Transverse colon (tissue), 4 donors: ENCODE measurements at regions not wholly inside any gene's neighbourhood (a gene's known extent, or its start where the extent isn't known, plus 50 kb on each side); places are given as distances from the start of the nearest gene placed in this dataset.

ENCODE experiments used
- DNase-seq: peaks from one replicate; pipeline ENCODE4 v3.0.0-alpha.2; 2019
- H3K27ac ChIP-seq, 4 donors: fragments of 200-600 bp; sonication (generic); 2 replicates each; pipeline ENCODE4 v1.5.1; 2016 to 2018; ENCODE audit warnings: inconsistent platforms in 4 of 4
- H3K27me3 ChIP-seq: fragments of 200-600 bp; sonication (generic); 2 replicates; pipeline ENCODE4 v1.5.1; 2017; ENCODE audit warnings: inconsistent platforms
- H3K36me3 ChIP-seq, 4 donors: fragments of 200-600 bp; sonication (generic); 2 replicates each; pipeline ENCODE4 v1.5.1; 2017 to 2019; ENCODE audit warnings: inconsistent platforms in 4 of 4
- H3K4me1 ChIP-seq, 4 donors: fragments of 200-600 bp; sonication (generic); 2 replicates each; pipeline ENCODE4 v1.5.1; 2017 to 2020; ENCODE audit warnings: inconsistent platforms in 4 of 4
- H3K4me3 ChIP-seq, 4 donors: fragments of 200-600 bp; sonication (generic); 1 replicate in 1 of 4; 2 replicates in 3 of 4; pipeline versions ENCODE4 v1.5.1 to v1.6.1; 2017 to 2019; ENCODE audit warnings: inconsistent platforms in 4 of 4
- H3K9me3 ChIP-seq, 2 donors: fragments of 200-600 bp; sonication (generic); 2 replicates each; pipeline ENCODE4 v1.5.1; 2017 to 2019; ENCODE audit warnings: inconsistent platforms in 2 of 2
- CTCF ChIP-seq, 5 experiments: fragments of 200-600 bp in 3 of 5; fragments of 450-650 bp in 2 of 5; sonication (generic) in 3 of 5; IDR thresholded peaks; 1 replicate in 2 of 5; 2 replicates in 3 of 5; pipeline ENCODE4 v1.5.1; 2016 to 2017; ENCODE audit warnings: antibody characterized with exemption in 5 of 5, inconsistent platforms in 3 of 5, mild to moderate bottlenecking in 2 of 5, moderate library complexity in 1 of 5
- EP300 ChIP-seq: sonication (generic); formaldehyde crosslinking; IDR thresholded peaks from one replicate; pipeline ENCODE4 v1.6.1; 2017; ENCODE audit warnings: antibody characterized with exemption, low read depth
- POLR2A ChIP-seq: fragments of 450-650 bp; IDR thresholded peaks from one replicate; pipeline ENCODE4 v1.6.1; 2016; ENCODE audit warnings: antibody characterized with exemption, mild to moderate bottlenecking, moderate library complexity
- POLR2AphosphoS5 ChIP-seq, 3 donors: sonication (generic); formaldehyde crosslinking; IDR thresholded peaks; one replicate each; pipeline ENCODE4 v1.6.1; 2016; ENCODE audit warnings: antibody characterized with exemption in 3 of 3
- WGBS, 2 donors: methylation state at CpG; one replicate each; pipeline ENCODE4 v1.1.5; 2018; ENCODE audit warnings: low coverage in 1 of 2; 5-methylcytosine and 5-hydroxymethylcytosine counted together
- in situ Hi-C, 4 donors: fragments of 200-750 bp; cut with MboI; loops; one replicate each; pipeline versions ENCODE4 v1.15.0 to v1.15.1; 2017; ENCODE audit warnings: low sequenced_read_pairs in 3 of 4, low pct_ligation_motif_present in 1 of 4, low pct_unique_long_range_greater_than_20kb in 1 of 4
- intact Hi-C: fragments of 100-400 bp; cut with DNase I; formaldehyde crosslinking; loops from one replicate; pipeline ENCODE4 v1.15.1; 2023; ENCODE audit warnings: low total_unique reads

DNA sequence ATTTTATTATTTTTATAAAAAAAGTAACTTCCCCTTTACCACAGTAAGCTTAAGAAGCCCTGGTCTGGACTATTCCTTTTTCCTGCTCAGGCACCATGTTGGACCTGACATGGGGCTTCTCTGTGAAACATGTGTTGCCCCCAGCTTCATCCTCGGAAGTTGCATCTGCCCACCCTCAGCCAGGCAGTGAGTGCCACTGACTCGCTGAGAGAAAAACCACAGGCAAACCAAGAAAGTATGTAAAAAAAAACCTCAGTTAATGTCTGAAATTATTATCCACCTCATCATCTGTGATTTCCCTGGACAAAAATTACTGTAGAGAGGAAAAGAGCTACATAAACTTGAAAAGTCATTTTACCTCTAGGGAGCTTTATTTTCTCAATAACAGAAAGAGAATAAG, 109.9 kb upstream of the MCHR2 start:
- Histone ChIP-seq H3K27me3 (peaks cover 7% of the 10 kb centered on the region), H3K9me3 (no peaks in the 10 kb centered on the region), H3K4me1 (no peaks in the 10 kb centered on the region), H3K27ac (no peak overlapping the region), H3K36me3 (no peaks in the 10 kb centered on the region), H3K4me3 (no peak overlapping the region)
- TF ChIP-seq EP300: no peak
- no peak for TF ChIP-seq POLR2AphosphoS5 (IDR thresholded peaks at IDR 0.05)
- TF ChIP-seq POLR2A: no peak
- TF ChIP-seq CTCF (IDR thresholded peaks at IDR 0.05): no peak
- intact Hi-C loops: no loop called here
- DNase-seq: no peak
- in situ Hi-C loops: loop anchor here in 2 of 4 donors (25.0 kb wide), 1 partner anchor 558 kb away; no protein-coding TSS in a partner anchor
- 70% methylated on average over 2 of the region's 2 CpGs; no CpG with 5 or more reads in 1 of the 2 donors for WGBS, 2 donors

DNA sequence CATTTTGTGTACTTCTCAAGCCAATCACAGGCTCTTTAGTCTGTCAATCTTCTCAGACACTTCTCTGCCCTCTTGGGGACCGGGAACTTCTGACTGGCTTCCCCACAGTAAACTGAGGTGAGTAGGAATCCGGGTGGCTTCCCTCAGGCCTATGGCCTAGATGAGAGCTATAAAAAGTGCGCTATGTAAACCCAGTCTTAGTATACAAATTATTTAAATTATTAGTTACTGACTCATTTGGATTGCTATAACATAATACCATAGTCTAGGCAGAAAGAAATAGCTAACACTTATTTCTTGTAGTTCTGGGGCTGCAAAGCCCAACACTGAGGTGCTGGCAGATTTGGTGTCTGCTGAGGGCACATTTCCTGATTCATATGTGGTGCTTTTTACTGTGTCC, 109.2 kb upstream of the MCHR2 start:
- intact Hi-C loops (no loop called here), in situ Hi-C loops (loop anchor here in 2 of 4 donors (25.0 kb wide), 1 partner anchor 559 kb away; no protein-coding TSS in a partner anchor)
- no peak for DNase-seq
- H3K4me1 ChIP-seq: no peaks in the 10 kb centered on the region
- no peak overlapping the region for H3K27ac ChIP-seq
- no peaks in the 10 kb centered on the region for H3K9me3 ChIP-seq
- WGBS, 2 donors: 75 to 90% methylated on average over 2 to 3 of the region's 3 CpGs
- H3K4me3 ChIP-seq: no peak overlapping the region
- TF ChIP-seq POLR2AphosphoS5 (IDR thresholded peaks at IDR 0.05) (no peak), POLR2A (no peak), CTCF (IDR thresholded peaks at IDR 0.05) (no peak), EP300 (no peak)
- no peaks in the 10 kb centered on the region for H3K36me3 ChIP-seq
- peaks cover 7% of the 10 kb centered on the region for H3K27me3 ChIP-seq

DNA sequence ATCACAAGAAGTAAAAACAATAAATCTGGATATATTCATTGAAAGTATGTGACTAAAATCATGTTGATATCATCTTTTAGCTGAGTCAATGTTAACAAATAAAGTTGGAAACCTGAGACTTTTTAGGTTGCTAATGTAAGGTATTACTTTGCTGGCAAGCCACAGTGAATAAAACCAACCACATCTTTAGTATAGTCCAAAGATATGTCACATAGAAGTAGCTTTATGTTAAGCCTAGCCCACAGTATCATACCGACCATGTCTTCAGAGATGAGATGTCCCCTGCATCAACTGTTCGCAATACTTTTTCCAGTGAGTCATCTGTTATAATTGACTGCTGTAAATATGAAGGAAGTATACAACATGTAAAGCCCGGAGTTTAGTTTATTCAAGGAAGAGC, 107.6 kb upstream of the MCHR2 start:
- H3K27me3 ChIP-seq: peaks cover 7% of the 10 kb centered on the region
- no peaks in the 10 kb centered on the region for H3K4me1 ChIP-seq
- in situ Hi-C loops (loop anchor here in 2 of 4 donors (25.0 kb wide), 1 partner anchor 561 kb away; no protein-coding TSS in a partner anchor), intact Hi-C loops (no loop called here)
- H3K4me3 ChIP-seq: no peak overlapping the region
- no peak for DNase-seq
- H3K9me3 ChIP-seq: no peaks in the 10 kb centered on the region
- H3K36me3 ChIP-seq: no peaks in the 10 kb centered on the region
- TF ChIP-seq CTCF (IDR thresholded peaks at IDR 0.05) (no peak), POLR2AphosphoS5 (IDR thresholded peaks at IDR 0.05) (no peak), EP300 (no peak), POLR2A (no peak)
- 48 to 59% methylated on average over 3 of the region's 3 CpGs for WGBS, 2 donors
- H3K27ac ChIP-seq: no peak overlapping the region

DNA sequence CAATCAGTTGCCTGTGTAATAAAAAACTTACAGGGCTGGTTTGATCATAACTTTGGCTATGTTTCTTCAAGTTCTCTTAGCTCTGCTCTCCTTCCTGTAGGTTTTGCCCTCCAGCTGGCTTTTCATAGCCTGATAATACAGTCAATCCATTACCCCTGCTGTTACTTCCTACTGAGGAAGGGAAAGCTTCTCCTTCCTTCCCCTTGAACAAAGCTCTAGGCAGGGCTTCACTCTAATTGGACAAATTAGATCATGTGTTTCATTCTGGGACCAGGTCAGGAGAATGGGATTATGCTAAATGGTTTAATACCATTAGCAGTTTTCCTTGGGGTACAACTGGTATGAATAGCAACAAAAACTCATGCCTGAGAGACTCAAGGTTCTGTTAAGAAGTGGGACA, 106.8 kb upstream of the MCHR2 start:
- peaks cover 4% of the 10 kb centered on the region for H3K27me3 ChIP-seq
- intact Hi-C loops (no loop called here), in situ Hi-C loops (loop anchor here in 2 of 4 donors (25.0 kb wide), 1 partner anchor 562 kb away; no protein-coding TSS in a partner anchor)
- H3K9me3 ChIP-seq: no peaks in the 10 kb centered on the region
- no peak for TF ChIP-seq CTCF (IDR thresholded peaks at IDR 0.05)
- no peaks in the 10 kb centered on the region for H3K4me1 ChIP-seq
- no peak for DNase-seq
- H3K36me3 ChIP-seq: no peaks in the 10 kb centered on the region
- no peak overlapping the region for H3K27ac ChIP-seq
- H3K4me3 ChIP-seq: no peak overlapping the region
